GM12873 (cell line): ENCODE measurements at regions not wholly inside any gene's neighbourhood (a gene's known extent, or its start where the extent isn't known, plus 50 kb on each side); places are given as distances from the start of the nearest gene placed in this dataset.

Experiments
- TF ChIP-seq, protein P1 (sequence below): IDR thresholded peaks from 2 replicates; pipeline ENCODE4 v1.5.1; 2012; ENCODE audit warnings: low read depth, mild to moderate bottlenecking, moderate library complexity, low read length, control low read depth; ENCODE audit not compliant: insufficient read depth; ENCODE audit errors: missing control alignments

DNA sequence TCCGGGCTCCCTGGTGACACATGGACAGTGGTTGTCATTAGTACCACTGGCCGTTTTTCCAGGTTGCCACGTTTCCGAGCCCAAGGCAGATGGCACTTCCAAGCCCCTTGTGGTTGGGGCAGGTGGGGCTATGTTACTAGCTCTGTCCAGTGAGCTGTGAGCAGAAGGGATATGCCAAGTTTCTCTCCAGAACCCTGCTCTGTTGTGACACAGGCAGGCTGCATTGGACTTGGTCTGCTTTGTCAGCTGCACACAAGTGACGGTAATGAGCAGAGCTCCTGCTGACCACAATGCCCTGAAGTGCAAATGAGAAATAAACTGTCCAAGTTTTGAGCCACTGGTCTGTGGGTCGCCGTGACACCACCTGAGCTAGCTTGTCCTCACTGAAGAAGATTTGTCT lies 118.8 kb downstream of the GYPC start:
- TF ChIP-seq, protein P1, sequence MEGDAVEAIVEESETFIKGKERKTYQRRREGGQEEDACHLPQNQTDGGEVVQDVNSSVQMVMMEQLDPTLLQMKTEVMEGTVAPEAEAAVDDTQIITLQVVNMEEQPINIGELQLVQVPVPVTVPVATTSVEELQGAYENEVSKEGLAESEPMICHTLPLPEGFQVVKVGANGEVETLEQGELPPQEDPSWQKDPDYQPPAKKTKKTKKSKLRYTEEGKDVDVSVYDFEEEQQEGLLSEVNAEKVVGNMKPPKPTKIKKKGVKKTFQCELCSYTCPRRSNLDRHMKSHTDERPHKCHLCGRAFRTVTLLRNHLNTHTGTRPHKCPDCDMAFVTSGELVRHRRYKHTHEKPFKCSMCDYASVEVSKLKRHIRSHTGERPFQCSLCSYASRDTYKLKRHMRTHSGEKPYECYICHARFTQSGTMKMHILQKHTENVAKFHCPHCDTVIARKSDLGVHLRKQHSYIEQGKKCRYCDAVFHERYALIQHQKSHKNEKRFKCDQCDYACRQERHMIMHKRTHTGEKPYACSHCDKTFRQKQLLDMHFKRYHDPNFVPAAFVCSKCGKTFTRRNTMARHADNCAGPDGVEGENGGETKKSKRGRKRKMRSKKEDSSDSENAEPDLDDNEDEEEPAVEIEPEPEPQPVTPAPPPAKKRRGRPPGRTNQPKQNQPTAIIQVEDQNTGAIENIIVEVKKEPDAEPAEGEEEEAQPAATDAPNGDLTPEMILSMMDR, result no peak

DNA sequence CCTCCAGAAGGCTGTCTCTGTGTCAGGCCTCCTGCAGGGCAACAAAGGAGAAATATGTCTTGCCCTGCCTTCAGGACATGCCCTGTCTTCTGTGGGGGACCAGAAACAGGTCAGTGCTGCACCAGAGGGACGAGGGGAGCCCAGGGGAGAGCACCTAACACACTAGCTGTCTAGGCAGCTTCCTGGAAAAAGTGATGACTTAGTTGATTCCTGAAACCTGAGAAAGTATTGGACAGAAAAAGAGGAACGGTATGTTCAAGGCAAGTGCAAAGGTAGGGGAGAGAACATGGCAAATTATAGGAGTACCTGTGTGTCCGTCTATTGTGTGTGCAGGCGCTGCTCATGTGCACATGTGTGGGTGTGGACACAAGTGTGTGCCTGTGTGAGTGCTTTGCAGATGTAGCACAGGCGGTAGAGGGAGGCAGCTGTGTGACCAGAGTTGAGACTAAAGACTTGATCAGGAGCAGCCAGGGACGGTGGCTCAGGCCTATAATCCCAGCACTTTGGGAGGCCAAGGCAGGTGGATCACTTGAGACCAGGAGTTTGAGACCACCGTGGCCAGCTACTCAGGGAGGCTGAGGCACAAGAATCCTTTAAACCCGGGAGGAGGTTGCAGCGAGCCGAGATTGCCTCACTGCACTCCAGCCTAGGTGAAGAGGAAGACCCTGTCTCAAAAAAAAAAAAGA lies 119.5 kb downstream of the GYPC start:
- TF ChIP-seq, protein P1, result no peak

DNA sequence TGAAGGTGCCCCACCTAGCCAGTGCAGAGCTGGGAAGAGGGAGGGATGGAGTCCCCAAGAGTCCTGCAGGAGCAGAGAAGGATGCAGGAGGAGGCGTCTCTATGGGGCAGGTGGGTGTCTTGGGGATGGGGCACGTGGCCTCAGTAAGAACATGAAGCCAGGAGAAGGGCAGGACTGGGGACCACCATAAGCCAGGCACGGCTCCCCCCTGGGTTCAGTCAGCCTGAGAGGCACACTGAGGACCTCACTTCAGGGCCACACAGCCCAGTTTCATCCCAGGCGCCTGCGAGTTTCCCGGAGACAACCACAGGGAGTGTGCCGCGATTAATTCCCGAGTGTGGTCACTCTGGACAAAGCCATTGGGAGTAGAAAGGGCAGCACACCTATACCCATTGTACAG lies 120.3 kb downstream of the GYPC start:
- TF ChIP-seq, protein P1, result no peak

DNA sequence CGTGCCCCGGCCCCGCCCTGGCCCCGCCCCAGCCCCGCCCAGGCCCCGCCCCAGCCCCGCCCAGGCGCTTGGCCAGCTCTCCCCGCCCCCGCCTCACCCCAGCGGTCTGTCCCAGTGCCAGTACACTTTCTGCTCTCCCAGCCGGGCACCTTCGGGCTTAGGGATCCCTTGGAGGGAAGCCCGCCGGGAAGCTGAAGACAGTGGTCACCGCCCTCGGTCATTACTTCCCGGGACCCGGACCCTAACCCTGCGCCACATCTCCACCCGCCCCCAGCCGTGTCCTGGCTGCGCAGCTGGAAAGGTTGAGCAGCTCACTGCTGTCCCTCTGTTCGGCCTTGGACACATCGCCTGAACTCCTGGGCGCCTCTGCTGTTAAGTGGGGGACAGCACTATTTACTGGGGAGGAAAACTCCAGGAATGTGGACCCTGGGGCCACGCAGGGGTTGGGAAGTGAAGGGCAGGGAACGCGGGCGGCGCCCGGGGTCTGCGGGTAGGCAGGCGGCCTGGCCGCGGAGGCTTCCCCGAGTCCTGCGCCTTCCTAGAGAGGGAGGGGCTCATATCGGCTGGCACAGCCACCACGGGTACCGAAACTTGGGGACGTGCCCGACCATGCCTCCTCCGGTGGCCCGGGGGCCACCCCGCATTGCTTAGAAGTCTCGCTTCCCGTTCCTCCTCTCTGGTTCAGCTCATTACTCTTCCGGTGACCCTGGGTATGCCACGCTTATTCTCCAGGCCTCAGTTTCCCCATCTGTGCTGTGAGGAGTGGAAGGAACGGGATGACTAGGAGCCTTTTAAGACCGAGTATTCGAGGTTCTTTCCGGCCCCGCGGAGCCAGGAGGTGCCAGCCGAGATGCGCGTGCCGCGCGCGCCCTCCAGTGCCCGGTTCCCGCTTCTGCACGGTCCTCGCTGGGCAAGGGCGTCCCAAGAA lies 121.0 kb downstream of the GYPC start:
- TF ChIP-seq, protein P1, result peak; percentile 94

DNA sequence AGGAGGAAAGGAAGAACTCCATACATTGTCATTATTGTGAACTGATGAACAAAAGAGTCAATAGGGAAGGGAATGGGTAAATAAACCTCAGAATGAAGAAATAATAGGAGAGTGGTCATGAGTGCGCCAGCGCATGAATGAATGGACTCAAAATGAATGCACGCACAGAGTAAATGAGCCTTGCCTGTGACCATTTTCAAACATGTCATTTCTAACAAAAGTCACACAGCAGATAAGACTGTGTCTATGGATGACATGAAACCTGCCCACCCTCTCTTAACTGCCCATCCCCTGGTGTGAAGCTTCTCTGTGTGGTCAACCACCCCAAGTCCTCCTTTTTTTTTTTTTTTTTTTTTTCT lies 121.1 kb upstream of the TEX51 start:
- TF ChIP-seq, protein P1, result no peak

DNA sequence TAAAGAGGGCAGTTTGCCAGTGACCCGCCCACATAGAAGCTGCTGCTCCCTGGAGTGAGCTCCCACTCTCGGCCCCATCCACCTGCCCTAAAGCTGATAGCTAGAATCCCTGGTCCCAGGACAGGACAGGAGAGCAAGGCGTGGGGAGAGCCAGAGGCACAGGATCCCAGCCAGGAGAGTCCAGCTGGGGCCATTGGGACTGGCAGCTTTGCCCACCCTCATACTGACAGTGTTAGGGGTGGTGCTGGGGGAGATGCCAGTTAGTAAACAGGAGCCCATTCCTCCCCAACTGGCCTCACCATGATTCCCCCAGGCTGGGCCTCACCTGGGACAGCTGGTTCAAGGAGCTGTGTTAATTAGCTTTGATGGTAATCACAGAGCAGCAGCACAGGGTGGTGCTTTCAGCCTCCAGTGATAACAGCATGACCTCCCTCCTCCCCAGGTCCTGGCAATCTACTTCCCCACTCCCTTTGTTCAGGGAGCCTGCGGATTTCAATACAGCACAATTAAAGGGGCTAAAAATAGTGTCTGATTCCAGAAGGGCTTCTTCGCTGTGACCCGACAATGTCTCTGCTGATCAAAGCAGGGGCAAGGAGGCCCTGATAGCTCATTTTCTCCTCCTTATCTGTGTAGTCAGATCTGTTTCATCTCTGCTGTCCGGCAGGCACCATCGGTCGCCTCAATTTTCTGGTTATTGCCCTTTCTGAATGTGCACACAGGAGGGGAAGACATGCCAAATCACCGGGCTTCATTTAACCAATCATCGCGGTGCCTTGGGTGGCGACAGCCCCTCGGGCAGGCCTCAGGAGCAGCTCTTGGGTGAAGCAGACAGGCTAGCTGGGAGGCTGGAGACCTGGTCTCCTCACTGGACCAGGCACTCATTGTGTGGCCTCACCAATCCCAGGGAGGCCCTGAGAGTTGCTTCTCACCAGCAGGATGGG lies 119.9 kb upstream of the TEX51 start:
- TF ChIP-seq, protein P1, result no peak
